Activated T-helper 17 cell treated with anti-CD3 and anti-CD28 coated beads, Interleukin-2, amount 50 U/mL, for 72 hours (primary cell): ENCODE measurements at regions not wholly inside any gene's neighbourhood (a gene's known extent, or its start where the extent isn't known, plus 50 kb on each side); places are given as distances from the start of the nearest gene placed in this dataset.
"Not testable (repeated sequence)": the region's sequence is repeated elsewhere in the genome, so short reads cannot be mapped to it uniquely, and the experiment has no call there.

Experiments used
- ATAC-seq: fragments of 150-1000 bp; cut with Tn5 transposase; replicated peaks from 2 replicates; pipeline ENCODE4 v1.10.0; 2021; ENCODE audit warnings: mild to moderate bottlenecking, moderate library complexity
- H3K27ac Mint-ChIP-seq: one replicate; pipeline ENCODE4 v1.8.0; 2022; ENCODE audit warnings: mixed read lengths
- H3K27me3 Mint-ChIP-seq: one replicate; pipeline ENCODE4 v1.8.0; 2022; ENCODE audit warnings: mixed read lengths
- H3K36me3 Mint-ChIP-seq: one replicate; pipeline ENCODE4 v1.8.0; 2022; ENCODE audit warnings: low read depth, mild to moderate bottlenecking, mixed read lengths
- H3K4me1 Mint-ChIP-seq: one replicate; pipeline ENCODE4 v1.8.0; 2022; ENCODE audit warnings: mixed read lengths
- H3K4me3 Mint-ChIP-seq: one replicate; pipeline ENCODE4 v1.8.0; 2022; ENCODE audit warnings: mild to moderate bottlenecking, mixed read lengths
- H3K9me3 Mint-ChIP-seq: one replicate; pipeline ENCODE4 v1.8.0; 2022; ENCODE audit warnings: mixed read lengths

DNA sequence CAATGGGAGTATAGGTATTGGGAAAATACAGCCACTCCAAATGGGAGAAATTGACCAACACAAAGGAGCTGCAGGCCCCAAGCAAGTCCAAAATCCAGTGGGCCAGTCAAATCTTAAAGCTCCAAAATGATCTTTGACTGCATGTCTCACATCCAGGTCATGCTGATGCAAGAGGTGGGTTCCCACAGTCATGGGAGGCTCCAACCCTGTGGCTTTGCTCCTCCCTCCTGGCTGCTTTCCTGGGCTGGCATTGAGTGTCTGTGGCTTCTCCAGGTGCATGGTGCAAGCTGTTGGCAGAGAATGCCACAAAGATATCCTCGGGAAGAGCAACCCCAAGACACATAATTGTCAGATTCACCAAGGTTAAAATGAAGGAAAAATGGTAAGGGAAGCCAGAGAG, 80.8 kb downstream of the IGLL5 start:
- no peaks in the 10 kb centered on the region for H3K9me3 Mint-ChIP-seq
- no peak overlapping the region for H3K4me3 Mint-ChIP-seq
- no peaks in the 10 kb centered on the region for H3K4me1 Mint-ChIP-seq
- no peaks in the 10 kb centered on the region for H3K36me3 Mint-ChIP-seq
- peaks cover 62% of the 10 kb centered on the region for H3K27me3 Mint-ChIP-seq
- no peak for ATAC-seq
- no peak overlapping the region for H3K27ac Mint-ChIP-seq

DNA sequence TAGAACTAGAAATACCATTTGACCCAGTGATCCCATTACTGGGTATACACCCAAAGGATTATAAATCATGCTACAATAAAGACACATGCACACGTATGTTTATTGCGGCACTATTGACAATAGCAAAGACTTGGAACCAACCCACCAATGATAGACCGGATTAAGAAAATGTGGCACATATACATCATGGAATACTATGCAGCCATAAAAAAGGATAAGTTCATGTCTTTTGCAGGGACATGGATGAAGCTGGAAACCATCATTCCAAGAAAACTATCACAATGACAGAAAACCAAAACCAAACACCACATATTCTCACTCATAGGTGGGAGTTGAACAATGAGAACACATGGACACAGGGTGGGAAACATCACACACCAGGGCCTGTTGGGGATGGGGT, 85.0 kb downstream of the IGLL5 start:
- H3K27me3 Mint-ChIP-seq, result peaks cover 49% of the 10 kb centered on the region
- not testable (repeated sequence) for H3K9me3 Mint-ChIP-seq

DNA sequence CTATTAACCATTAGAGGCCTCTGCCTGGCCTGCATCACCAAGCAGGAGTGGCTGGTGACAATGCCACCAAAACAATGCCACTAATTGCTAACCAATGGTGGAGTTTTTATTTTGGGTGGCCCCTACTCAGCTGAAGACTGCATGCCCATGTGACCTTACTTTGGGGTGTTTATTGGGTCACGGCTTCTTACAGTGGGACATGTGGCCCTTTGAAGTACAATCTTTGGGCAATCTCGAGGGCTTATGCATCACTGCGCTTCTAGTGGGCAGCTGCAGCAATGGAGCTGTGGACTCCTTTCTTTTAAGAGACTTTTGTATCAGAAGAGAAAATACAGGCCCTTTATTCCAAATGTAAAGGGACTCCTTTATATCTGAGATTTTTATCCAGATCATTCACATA, 85.7 kb downstream of the IGLL5 start:
- no peak for ATAC-seq
- Mint-ChIP-seq H3K4me3 (no peak overlapping the region), H3K4me1 (no peaks in the 10 kb centered on the region)

More for the DNA sequence above, 85.0 kb downstream of the IGLL5 start:
- H3K27ac Mint-ChIP-seq, ATAC-seq, H3K4me1 Mint-ChIP-seq, H3K4me3 Mint-ChIP-seq, H3K36me3 Mint-ChIP-seq: not testable (repeated sequence)

DNA sequence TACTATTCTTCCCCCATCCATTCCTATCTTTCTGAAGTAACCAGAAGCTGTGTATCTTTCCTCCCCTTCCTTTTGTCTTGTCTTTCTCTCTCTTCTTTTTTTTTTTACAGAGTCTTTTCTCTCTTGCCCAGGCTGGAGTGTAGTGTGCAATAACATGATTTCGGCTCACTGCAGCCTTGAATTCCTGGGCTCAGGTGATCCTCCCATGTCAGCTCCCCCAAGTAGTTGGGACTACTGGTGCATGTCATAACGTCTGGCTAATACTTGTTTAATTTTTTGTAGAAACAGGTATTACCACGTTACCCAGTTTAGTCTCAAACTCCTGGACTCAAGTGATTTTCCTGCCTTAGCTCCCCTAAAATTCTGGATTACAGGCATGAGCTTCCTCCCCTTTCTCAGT, 86.5 kb downstream of the IGLL5 start:
- H3K36me3 Mint-ChIP-seq, result no peaks in the 10 kb centered on the region
- ATAC-seq, result no peak
- H3K27ac Mint-ChIP-seq, result no peak overlapping the region
- H3K4me3 Mint-ChIP-seq, result no peak overlapping the region
- H3K4me1 Mint-ChIP-seq, result no peaks in the 10 kb centered on the region
- peaks cover 35% of the 10 kb centered on the region for H3K27me3 Mint-ChIP-seq
- H3K9me3 Mint-ChIP-seq, result no peaks in the 10 kb centered on the region

More for the DNA sequence above, 85.7 kb downstream of the IGLL5 start:
- peaks cover 43% of the 10 kb centered on the region for H3K27me3 Mint-ChIP-seq
- no peaks in the 10 kb centered on the region for H3K36me3 Mint-ChIP-seq
- H3K27ac Mint-ChIP-seq, result no peak overlapping the region
- no peaks in the 10 kb centered on the region for H3K9me3 Mint-ChIP-seq

DNA sequence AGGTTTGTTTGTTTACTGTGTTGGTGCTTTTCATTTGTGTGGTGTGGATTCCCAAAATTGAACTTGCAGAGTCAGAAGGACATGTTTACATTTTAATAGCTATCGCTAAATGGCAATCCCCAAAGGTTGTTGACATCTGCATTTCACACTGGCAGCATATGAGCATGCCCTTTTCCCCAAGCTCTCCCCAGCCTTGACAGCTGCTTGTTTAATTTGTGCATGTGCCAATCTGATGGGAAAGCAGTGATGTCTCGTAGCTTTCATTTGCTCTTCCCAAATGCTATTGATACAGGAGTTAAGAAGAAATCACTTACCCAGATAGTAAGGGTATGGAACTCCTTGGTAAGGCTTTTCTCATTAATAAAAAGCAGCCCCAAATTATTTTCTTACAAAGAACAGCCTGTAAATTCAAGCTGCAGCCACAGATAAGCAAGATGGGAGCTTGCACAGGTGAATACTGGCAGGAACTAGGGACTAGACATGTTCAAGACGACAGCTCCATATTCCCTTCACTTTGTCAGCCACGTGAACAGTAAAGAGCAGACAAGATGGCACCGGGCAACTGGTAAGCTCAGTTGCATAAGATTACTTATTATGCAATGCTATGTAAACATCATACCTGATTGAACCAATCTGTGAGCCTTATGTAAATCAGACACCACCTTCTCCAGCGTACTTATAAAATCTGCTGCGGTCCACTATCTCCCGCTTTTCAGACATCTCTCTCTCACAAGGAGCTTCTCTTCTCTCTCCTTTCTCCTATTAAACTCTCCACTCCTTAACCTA, 87.4 kb downstream of the IGLL5 start:
- Mint-ChIP-seq H3K27me3 (peaks cover 26% of the 10 kb centered on the region), H3K27ac (no peak overlapping the region), H3K4me1 (no peaks in the 10 kb centered on the region), H3K36me3 (no peaks in the 10 kb centered on the region), H3K4me3 (no peak overlapping the region), H3K9me3 (no peaks in the 10 kb centered on the region)
- ATAC-seq, result no peak

DNA sequence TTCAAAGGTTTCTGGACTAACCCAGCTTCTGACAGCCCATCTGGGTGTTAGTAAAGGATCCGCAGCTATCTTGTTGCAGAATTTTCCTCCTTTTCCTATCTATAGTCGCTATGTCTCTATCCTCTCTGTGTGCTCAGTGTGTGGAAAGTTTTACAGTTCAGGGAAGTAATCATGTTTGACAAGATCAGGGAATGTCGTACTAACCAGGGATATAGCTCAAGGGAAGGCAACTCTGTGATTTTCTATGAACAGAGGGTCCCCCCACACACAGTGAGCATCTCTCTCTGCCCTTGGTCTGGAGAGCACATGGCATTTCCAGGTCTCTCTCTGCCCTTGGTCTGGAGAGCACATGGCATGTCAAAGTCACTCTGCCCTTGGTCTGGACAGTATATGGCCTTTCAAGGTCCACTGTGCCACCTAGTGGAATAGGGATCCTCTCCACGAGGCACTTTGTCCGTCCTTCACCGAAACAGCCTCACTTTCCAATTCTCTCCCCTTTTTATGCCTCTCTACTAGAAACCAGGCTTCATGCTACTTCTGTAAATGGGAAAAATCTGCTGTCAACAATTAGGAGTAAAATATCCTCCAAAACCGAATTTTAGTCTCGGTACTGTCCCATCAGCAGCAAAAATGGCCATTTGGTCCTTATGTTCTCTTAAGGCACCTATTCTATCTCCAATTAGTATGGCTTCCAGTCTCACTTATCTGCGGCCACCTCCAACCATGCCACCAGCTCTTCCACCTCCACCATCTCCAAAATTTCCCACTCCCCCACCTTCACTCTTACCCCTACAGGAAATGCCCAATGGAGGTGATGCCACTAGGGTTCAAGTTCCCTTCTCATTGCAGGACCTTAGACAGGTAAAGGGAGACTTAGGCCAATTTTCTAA, 88.7 kb downstream of the IGLL5 start:
- Mint-ChIP-seq H3K27me3 (peaks cover 16% of the 10 kb centered on the region), H3K4me3 (no peak overlapping the region), H3K9me3 (no peaks in the 10 kb centered on the region), H3K27ac (no peak overlapping the region), H3K36me3 (no peaks in the 10 kb centered on the region), H3K4me1 (no peaks in the 10 kb centered on the region)
- no peak for ATAC-seq

DNA sequence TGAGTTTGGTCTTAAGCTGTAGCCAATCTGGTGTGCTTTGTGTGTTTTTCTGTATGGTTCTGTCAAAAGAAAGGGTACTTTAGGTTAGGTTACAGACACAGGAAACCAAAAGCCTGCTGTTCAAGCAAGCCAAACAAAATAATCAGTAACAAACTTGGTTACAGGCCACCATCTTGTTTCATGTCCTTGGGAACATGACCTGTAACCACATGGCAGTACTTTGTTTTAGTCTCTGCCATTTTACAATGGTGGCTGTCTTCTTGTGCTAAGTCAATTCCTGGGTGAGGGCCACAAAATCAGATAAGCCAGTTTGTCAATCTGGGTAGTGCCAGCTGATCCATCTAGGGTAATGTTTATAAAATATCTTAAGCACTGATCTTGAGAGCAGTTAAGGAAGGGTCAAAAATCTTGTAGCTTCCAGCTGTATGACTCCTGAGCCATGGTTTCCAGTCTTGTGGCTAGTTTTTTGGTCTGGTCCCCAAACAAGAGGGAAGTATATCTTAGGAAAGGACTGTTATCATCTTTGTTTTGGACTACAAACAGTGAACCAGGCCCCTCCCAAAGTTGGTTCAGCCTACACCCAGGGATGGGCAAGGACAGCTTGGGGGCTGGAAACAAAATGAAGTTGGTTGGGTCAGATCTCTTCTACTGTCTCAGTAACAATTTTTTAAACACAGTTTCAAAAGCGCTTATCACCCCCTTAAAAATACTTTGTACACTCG, 90.0 kb downstream of the IGLL5 start:
- no peaks in the 10 kb centered on the region for H3K36me3 Mint-ChIP-seq
- peaks cover 14% of the 10 kb centered on the region for H3K27me3 Mint-ChIP-seq
- no peaks in the 10 kb centered on the region for H3K9me3 Mint-ChIP-seq
- ATAC-seq, result no peak
- no peak overlapping the region for H3K27ac Mint-ChIP-seq
- no peaks in the 10 kb centered on the region for H3K4me1 Mint-ChIP-seq
- no peak overlapping the region for H3K4me3 Mint-ChIP-seq

DNA sequence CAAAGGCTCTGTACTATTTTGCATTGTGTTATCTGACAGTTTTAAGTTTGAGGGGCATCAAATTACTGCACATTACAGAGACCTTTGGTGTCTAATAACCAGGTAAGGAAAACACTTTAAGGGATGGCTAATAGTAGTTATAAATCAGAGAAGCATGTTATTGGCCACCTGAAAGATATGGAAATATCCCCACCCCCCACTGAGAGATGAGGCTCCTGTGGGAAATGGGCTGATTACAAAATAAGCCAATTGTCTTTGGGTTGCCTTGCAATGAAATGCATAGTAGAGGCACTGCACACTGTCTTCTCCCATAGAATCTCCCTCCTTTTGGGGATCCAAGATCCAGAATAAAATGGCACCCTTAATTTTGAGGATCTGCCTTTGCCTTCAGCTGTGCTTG, 91.0 kb downstream of the IGLL5 start:
- Mint-ChIP-seq H3K9me3 (no peaks in the 10 kb centered on the region), H3K27ac (no peak overlapping the region), H3K27me3 (peaks cover 14% of the 10 kb centered on the region), H3K4me1 (no peaks in the 10 kb centered on the region), H3K4me3 (no peak overlapping the region), H3K36me3 (no peaks in the 10 kb centered on the region)
- no peak for ATAC-seq

DNA sequence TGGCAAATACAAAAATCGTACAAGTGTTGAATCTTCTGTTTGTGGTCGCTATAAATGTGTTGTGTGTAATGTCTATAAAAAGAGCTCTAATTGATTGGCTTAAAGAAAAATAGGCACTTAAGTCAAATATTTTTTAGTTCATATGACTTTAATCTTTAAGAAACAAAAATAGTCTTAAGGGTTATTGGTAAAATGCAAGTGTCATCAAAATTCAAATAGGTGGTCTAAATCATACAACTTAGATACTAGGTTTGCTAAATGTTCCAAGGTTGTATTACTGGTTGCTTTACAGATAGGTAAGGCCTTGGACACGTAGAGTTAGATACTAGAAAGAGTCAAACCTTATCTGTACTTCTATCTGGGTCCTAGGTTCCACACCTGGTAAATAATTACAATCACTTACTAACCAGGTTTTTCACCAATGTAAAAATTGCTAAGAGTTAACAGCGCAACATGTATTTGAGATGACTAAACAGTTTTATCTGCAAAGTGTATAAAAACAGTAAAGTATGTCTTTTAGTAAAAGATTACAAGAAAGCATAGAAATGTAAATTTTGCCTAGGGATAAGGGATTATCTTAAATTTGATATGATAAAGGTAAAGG, 91.1 kb upstream of the GNAZ start:
- no peaks in the 10 kb centered on the region for H3K36me3 Mint-ChIP-seq
- H3K27ac Mint-ChIP-seq, result no peak overlapping the region
- ATAC-seq, result no peak
- H3K9me3 Mint-ChIP-seq, result no peaks in the 10 kb centered on the region
- no peaks in the 10 kb centered on the region for H3K4me1 Mint-ChIP-seq
- H3K4me3 Mint-ChIP-seq, result no peak overlapping the region
- peaks cover 14% of the 10 kb centered on the region for H3K27me3 Mint-ChIP-seq

DNA sequence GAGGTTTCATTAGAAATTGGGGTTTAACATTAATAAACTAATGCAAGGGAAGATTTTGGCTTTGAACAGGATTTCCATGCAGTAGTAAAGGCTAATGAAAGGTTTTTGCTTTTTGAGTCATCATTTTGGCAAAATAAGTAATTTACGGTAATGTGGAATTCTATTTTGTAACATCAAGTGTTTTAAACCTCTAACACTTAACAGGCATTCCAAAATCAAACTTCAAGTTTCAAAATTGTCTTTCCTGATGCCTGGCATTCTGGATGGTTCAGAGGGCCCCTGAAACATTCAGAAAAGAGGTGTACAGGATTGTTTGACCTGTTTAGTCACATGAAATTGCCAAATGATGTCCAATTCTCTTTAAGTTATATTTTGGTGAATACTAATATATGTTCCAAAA, 90.4 kb upstream of the GNAZ start:
- no peak for ATAC-seq
- H3K4me3 Mint-ChIP-seq, result no peak overlapping the region
- no peak overlapping the region for H3K27ac Mint-ChIP-seq
- H3K36me3 Mint-ChIP-seq, result no peaks in the 10 kb centered on the region
- H3K27me3 Mint-ChIP-seq, result peaks cover 8% of the 10 kb centered on the region
- no peaks in the 10 kb centered on the region for H3K9me3 Mint-ChIP-seq
- H3K4me1 Mint-ChIP-seq, result no peaks in the 10 kb centered on the region

DNA sequence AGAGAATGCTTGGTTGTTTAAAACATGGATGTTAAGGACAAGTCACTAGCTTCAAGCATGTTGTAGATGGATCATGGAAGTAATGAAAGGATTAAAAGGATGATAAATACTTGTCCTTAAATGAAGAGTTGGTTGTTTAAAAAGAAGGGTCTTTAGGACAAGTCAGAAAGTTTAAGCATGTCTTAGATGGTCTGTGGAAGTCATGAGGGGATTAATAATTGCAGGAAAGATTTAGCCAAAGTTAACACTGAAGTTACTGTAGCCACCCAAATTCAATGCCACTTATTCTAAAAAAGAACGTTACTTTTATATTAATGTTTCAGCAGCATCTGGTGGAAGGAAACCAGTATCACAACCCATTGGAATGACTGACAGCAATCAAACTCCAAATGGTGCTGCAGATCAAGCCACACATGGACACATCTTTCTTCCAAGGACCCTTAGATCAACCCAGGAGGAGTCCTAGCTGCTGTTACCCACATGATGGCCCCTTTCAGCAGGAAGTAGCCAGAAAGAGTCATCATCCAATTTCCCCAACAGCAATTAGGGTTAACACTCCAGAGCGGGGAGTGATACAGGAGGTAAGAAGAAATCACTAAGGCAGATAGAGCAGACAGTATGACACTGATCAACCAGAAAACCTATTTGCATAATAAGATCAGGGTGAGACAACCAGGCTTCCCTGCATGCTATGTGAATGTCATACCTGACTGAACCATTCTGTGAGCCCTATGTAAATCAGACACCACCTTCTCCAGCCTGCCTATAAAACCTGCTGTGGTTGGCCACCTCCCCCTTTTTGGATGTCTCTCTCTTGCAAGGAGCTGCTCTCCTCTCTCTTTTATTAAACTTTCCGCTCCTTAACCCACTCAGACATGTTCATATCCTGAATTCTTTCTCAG, 88.4 kb upstream of the GNAZ start:
- Mint-ChIP-seq H3K36me3 (no peaks in the 10 kb centered on the region), H3K27ac (no peak overlapping the region), H3K27me3 (peaks cover 7% of the 10 kb centered on the region), H3K4me1 (no peaks in the 10 kb centered on the region), H3K4me3 (no peak overlapping the region), H3K9me3 (no peaks in the 10 kb centered on the region)
- ATAC-seq, result no peak

DNA sequence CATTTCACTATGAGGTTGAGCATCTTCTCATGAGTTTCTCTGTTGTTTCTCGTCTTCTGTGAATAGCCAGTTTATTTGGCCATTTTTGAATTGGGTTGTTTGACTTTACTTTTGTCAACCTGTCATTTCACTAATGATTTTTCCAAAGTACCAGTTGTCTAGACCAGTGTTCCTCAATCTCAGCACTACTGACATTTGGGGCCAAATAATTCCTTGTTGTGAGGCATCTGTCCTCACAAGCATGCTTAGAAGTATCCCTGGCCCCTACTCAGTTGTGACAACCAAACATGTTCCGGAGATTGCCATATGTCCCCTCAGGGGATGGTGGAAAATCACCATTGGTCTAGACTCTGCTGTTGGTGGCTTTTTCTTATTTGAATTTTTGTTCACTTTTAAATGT, 87.7 kb upstream of the GNAZ start:
- no peak overlapping the region for H3K27ac Mint-ChIP-seq
- no peaks in the 10 kb centered on the region for H3K4me1 Mint-ChIP-seq
- peaks cover 10% of the 10 kb centered on the region for H3K27me3 Mint-ChIP-seq
- H3K9me3 Mint-ChIP-seq, result no peaks in the 10 kb centered on the region
- no peak for ATAC-seq
- no peaks in the 10 kb centered on the region for H3K36me3 Mint-ChIP-seq
- H3K4me3 Mint-ChIP-seq, result no peak overlapping the region

DNA sequence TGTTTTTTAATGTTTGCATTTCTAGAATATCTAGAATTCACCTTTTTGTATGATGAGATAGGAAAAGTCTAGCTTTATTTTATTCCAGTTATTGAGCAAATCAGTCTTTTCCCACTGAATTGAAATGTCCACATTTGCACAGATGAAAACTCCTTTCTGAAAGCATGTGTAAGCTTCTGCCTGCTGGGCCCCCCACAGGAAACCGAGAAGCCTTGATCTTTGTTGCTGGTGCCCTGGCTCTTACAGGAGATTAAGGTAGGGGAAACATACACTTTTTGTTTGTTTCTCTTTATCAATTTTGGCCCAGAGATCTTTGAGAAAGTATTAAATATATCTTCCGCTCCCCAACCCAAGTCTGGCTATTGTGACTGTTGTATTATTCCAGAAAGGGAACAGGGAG, 87.2 kb upstream of the GNAZ start:
- Mint-ChIP-seq H3K4me3 (no peak overlapping the region), H3K4me1 (no peaks in the 10 kb centered on the region), H3K36me3 (no peaks in the 10 kb centered on the region), H3K27me3 (peaks cover 13% of the 10 kb centered on the region), H3K27ac (no peak overlapping the region), H3K9me3 (no peaks in the 10 kb centered on the region)
- no peak for ATAC-seq
